ENCODE measurements at regions not wholly inside any gene's neighbourhood (a gene's known extent, or its start where the extent isn't known, plus 50 kb on each side); places are given as distances from the start of the nearest gene placed in this dataset.

DNA sequence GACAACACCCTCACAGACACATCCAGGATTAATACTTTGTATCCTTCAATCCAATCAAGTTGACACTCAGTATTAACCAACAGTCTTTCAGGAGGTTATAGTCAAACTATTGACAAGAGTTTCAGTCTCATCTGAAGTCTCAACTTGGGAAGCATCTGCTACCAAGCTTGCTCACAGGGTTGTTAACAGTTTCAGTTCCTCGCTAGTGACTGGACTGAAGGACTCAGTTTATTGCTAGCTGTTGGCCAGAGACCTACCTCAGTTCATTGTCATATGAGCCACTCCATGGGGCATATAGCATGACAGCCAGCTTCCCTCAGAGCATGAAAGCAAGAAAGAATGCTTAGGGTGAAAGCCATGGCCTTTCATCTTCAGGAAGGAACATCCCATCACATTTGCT, 228.6 kb downstream of the EPHA4 start:
- H3K4me3 ChIP-seq (ENCODE audit: low read depth, low read length): no peak overlapping the region
- TF ChIP-seq CTCF (IDR thresholded peaks at IDR 0.05; ENCODE audit: borderline replicate concordance, insufficient read depth, low read depth, low read length): no peak

DNA sequence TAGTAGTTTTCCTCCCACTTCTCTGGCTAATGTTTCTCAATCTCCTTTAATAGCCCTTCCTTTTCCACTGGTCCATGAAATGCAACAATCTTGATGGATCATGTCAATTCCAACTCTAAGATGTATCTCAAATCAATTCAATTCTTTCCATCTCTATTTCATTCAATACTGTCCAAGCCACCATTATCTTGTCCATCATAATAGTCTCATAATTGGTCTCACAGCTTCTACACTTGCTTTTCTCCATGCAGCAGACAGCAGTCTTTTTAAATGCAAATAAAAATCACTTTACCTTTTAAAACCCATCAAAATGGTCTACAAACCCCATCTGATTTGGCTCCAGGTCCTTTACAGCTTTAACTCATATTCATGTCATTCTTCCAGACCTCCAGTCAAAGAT, 226.6 kb downstream of the EPHA4 start:
- H3K4me3 ChIP-seq (ENCODE audit: low read depth, low read length): no peak overlapping the region
- no peak for TF ChIP-seq CTCF (IDR thresholded peaks at IDR 0.05; ENCODE audit: borderline replicate concordance, insufficient read depth, low read depth, low read length)

- TF ChIP-seq CTCF (IDR thresholded peaks at IDR 0.05; ENCODE audit: borderline replicate concordance, insufficient read depth, low read depth, low read length): no peak
Observed at GRCh38 chr2:221346411-221346810, 225.7 kb downstream of the EPHA4 start.

DNA sequence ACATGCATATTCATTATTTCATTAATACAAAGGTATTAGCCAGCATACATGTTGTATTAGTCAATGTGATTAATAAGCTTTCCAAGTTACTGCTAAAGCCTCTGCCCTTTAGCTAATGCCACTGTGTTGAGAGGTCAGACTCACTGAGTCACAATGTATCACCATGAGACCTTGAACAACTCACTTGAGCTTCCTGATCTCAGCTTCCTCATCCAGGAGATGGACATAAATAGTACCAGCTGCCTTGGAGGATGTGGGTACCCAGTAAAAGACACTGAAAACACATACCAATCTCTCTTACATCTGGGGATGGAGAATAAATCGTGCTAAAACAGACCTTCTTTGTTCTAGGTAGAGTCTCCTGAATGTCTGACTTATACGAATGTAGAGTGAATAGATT, 224.6 kb downstream of the EPHA4 start:
- TF ChIP-seq CTCF (IDR thresholded peaks at IDR 0.05; ENCODE audit: borderline replicate concordance, insufficient read depth, low read depth, low read length): no peak
- no peak overlapping the region for H3K4me3 ChIP-seq (ENCODE audit: low read depth, low read length)

More at GRCh38 chr2:221346411-221346810, 225.7 kb downstream of the EPHA4 start:
- no peak overlapping the region for H3K4me3 ChIP-seq (ENCODE audit: low read depth, low read length)

DNA sequence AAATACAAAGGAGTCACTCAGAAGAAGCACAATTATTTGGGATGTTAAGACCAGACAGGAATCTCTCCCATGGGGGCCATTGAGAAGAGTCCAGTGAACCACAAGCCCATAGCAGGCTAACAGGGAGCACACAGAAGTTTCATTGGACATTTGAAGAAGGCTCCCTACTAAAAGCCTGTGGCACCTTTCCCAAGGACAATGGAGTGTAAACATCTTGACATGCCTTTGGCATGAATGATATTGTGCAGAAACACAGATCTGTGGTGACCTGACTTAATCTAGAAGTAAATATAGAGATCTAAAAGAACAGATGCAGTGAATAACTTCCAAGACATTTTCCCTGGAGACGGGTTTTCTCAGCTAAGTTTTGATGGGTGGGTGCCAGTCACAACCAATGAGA, 221.5 kb downstream of the EPHA4 start:
- TF ChIP-seq CTCF (IDR thresholded peaks at IDR 0.05; ENCODE audit: borderline replicate concordance, insufficient read depth, low read depth, low read length): no peak
- H3K4me3 ChIP-seq (ENCODE audit: low read depth, low read length): no peak overlapping the region

DNA sequence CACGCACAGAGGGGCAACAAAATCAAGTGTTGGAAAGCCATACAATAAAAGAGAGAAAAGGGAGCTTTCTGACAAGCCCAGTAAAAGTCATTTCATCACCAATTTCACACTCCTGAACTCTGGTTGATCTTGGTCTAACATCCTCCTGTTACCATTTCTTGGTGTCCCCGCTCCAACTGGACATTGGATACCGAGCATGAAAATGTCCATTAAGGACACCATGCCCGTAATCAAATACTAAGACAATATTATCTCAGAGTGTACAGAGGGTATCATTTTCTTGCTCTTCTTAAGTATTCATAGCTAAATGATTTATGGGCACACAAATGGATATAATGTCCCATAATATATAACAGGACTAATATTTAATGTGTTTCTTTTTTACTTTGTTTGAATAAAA, 218.9 kb downstream of the EPHA4 start:
- no peak overlapping the region for H3K4me3 ChIP-seq (ENCODE audit: low read depth, low read length)
- no peak for TF ChIP-seq CTCF (IDR thresholded peaks at IDR 0.05; ENCODE audit: borderline replicate concordance, insufficient read depth, low read depth, low read length)

DNA sequence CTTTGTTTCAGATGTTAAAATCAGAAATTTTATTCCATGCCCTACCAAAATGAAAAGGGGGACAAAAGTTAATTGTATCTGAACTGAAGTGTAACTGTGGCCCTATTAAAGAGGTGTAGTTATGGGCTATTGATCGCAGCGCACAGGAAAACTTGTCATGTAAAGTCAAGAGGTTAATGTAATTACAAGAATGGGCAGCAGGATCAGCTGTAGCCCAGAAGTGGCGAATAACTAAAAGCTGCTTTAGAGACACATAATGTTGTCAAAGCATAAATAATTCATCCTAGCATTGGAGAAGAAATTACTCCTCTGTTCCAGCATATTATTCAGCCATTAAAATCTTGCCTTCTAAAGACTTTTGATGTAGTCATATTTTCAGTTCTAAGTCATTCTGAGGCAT, 211.8 kb downstream of the EPHA4 start:
- no peak for TF ChIP-seq CTCF (IDR thresholded peaks at IDR 0.05; ENCODE audit: borderline replicate concordance, insufficient read depth, low read depth, low read length)
- H3K4me3 ChIP-seq (ENCODE audit: low read depth, low read length): no peak overlapping the region

Data from GM12875 (cell line).